NCI-H526 (cell line): ENCODE measurements at regions not wholly inside any gene's neighbourhood (a gene's known extent, or its start where the extent isn't known, plus 50 kb on each side); places are given as distances from the start of the nearest gene placed in this dataset.
A peak's percentile ranks its signal among the peaks of the same experiment; 100 is the strongest.

Experiments used
- DNase-seq, 2 experiments: peaks; one replicate each; lab custom pipeline; 2025; lab: John Stamatoyannopoulos, UW

DNA sequence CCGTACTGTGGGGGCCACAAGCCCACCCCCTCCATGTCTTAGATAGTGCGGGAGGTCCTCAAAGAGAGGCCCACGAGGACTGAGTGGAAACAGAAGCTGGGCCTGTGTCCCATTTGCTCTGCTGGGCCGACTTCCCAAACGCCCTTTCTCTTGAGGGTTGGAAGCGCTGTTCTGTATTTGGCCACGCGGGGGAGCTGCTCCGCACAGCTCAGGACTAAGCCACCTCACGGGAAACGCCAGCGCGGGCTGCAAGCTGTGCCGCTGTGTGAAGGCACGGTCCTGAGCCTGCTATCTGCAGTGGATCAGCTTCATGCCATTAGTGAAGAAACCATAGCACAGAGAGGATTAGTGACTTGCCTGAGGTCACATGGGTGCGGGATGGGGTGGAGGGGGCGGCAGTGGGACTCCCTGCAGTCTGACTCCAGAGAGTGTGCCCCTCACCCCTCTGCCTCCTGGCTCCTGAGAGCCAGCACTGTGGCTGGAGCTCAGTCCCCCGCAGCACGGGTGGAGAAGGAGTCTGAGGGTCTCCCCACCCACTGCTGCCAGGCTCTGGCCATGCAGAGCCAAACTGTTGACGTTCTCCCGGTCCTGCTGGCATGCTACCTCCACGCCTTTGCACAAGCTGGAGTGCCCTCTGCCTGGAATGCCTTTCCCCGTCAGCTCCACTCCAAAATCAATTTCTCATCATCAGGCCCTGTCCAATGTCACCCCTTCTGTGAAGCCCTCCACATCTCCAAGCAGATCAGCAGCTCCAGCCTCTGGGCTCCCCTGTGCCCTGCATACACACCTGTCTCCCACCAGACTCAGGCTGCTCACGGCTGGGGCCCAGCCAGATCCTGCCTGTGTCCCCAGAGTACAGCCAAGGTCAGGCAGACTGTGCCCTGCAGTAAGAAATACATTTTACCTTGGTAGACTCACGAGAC, 51.5 kb upstream of the LRRC32 start:
- DNase-seq, result peak; percentile 44 to 92

DNA sequence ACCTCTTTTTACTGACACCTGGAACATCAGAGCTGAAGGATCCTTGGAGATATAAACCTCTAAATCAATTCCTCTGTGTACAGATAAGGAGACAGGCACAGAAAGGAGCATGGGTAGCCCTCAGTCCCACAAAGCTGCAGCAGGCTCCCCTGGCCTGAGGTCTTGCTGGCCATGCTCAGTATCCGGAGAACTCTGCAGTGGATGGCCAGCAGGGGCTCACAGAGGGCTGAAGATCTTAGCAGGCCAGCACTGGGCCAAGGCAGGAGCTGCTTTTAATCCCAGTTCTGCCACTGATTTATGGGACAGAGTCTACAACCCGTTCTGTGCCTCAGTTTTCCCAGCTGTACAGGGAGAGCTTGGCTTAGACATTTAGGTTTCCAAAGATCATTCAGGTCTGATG, 52.6 kb upstream of the LRRC32 start:
- DNase-seq, result no peak

DNA sequence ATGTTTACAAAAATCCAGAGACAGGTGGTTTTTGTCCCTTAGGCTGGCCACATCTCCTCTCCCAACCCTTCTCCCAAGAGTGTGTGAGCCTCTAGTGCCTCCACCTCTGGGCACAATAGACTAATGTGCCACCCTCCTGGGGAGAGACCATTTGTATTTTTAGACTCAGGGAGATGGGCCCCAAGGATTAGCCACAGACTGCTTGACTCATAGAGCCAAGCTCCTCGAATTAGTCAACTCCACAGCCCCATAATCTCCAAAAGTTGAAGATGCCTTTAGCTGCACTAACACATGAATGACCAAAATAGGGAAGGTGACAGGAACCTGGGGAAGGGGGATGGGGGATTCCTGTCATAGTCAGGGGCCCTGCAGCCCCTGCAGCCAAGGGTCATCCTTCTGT, 53.0 kb upstream of the LRRC32 start:
- DNase-seq, result no peak

DNA sequence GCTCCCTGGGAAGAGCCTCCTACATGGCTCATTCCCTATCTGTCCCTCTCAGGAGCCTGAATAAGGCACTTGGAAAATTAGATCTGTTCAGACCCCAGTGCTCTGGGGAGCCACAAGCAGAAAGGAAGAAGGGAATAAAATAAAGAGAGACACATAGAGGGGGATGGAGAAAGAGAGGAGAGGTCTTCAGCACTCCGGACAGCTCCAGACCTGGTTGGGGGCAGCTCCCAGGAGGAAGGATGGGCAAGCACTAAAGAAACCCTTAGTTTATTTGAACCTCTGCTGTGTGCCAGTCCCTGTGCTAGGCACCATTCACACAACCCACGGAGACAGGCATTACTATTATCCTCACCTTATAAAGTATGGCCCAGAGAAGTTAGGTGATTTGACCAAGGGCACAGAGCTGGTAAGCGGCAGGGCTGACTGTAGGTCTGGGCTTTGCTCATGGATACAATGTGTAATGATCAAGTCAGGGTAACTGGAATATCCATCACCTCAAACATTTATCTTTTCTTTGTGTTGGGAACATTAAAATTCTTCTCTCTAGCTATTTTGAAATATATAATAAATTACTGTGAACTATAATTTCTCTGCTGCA, 53.7 kb upstream of the LRRC32 start:
- DNase-seq, result no peak

DNA sequence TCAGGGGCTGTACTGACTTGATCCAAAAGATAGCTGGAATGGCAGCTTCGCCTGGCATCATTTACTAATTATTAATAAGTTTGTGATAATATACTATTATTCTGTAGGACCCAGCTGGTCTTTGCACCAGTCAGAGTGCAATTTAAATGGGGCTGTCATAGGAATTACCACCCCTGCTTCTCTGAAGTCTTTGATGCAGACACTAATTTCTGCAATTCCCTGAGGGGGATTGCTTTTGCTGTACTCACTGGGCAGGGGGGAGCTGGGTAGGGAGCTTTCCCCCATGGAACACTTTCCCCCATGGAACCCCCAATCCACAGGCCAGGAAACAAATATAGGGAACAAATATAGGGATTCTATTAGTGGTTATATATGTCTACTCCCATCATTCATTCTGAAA, 54.9 kb upstream of the TSKU start:
- DNase-seq, result no peak

DNA sequence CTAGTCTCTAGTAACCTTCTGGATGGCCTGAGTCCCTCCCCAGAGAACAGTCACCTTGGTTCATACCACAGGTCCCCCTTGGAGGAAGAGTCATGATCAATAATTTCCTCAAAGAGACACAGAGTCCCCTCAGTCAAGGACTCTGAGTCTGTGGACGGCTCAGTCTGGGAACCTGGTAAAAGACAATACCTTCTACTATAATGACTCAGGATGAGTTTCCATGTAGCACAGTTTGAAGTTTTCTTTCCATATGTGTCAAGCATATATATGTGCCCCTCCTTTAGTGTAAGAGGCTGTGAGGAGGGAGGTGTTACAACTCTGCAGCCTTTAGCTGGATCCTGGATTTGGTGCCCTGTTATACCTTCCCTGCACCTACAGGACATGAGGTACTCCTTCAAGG, 54.4 kb upstream of the TSKU start:
- DNase-seq, result no peak

DNA sequence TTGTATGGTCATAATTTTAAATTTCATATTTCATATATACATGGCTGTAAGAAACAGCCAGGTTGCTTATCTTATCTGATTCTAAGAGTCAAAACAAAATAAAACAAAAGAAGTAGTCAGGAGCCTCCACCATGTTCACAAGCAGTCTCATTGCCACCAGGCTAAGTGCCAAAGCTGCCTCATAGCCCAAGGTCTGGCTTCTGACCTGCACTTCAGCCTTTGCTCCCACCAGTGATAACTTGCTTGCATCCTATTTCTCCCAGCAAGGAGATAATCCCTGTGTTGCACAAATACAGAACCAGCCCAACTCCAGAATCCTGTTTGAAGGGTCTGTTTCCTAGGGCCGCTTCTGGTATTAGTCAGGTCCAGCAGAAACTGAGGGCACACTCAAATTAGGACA, 53.9 kb upstream of the TSKU start:
- DNase-seq, result no peak

DNA sequence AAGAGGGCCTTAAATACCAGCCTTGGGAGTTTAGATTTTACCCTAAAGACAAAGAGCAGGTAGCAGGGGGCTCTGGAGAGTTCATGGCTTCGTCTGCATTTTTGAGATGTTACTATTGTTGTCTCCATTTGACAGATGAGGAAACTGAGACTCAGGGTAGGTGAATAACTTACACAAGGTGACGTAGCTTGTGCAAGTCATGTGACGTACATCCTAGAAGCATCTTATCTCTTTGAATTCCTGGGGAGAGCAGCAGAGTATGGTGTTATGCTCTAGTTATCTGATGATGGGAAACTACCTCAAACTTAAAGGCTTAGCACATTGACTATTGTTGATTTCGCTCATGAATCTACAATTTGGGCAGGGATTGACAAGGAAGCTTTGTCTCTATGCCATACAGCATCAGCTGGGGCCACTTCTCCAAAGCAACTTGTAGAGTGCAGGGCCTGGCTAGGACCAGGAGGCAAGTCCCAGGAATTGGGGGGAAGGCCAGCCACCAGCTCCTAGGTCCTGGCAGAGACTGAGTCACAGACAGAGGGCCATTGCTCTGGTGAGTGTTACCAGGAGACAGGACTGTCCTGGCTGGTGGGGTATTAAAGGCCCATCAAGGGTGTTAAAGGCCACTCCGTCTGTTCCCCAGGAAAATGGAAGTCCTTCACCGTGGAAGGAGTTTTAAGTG, 52.1 kb upstream of the TSKU start:
- no peak for DNase-seq

DNA sequence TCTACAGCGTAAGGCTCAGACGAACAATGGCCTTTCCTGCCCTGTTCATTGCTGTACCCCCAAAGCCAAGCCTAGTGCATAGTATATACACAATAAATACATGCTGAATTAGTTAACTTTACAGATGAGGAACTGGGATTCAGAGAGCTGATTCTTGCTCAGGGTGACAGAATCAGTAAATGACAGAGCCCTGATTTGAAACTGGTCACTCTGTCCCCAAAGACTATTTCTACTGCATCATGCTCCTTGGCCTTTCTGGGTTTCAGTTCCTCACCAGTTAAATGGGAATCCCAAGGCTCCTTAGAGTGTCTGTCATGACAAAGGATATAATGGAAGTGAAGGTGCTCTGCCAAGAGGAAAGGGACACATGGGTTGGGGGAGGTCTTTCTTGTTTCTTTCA, 50.5 kb upstream of the TSKU start:
- no peak for DNase-seq
